DOHH2 (cell line): ENCODE measurements at regions not wholly inside any gene's neighbourhood (a gene's known extent, or its start where the extent isn't known, plus 50 kb on each side); places are given as distances from the start of the nearest gene placed in this dataset.

ENCODE experiments used
- CTCF ChIP-seq: fragments of 200-600 bp; sonication (generic); IDR thresholded peaks from one replicate; pipeline ENCODE4 v1.5.1; 2014; ENCODE audit warnings: antibody characterized with exemption, mild to moderate bottlenecking, low read depth, low read length; ENCODE audit not compliant: poor library complexity, severe bottlenecking
- EZH2phosphoT487 ChIP-seq: fragments of 200-600 bp; sonication (generic); IDR thresholded peaks from 2 replicates; pipeline ENCODE4 v1.6.1; 2017; ENCODE audit warnings: borderline replicate concordance, mild to moderate bottlenecking, antibody characterized with exemption, low read length, moderate library complexity, mixed read lengths

- TF ChIP-seq CTCF (no peak), EZH2phosphoT487 (no peak)
Measured at GRCh38 chr11:86191874-86192273, 52.7 kb upstream of the EED start.
